H1 (cell line): ENCODE measurements at regions not wholly inside any gene's neighbourhood (a gene's known extent, or its start where the extent isn't known, plus 50 kb on each side); places are given as distances from the start of the nearest gene placed in this dataset.

Experiments
- CTCF ChIA-PET: fragments of 300-600 bp; sonication (Branson Sonifier 250); formaldehyde crosslinking; loops from one replicate; lab custom pipeline; 2021; ENCODE audit not compliant: partially characterized antibody; lab: Charles Lee
- POLR2A ChIA-PET: fragments of 300-600 bp; sonication (Branson Sonifier 250); formaldehyde crosslinking; loops from one replicate; lab custom pipeline; 2021; ENCODE audit warnings: inconsistent platforms; ENCODE audit not compliant: partially characterized antibody; lab: Charles Lee
- DNase-seq, 2 experiments: peaks; one replicate each; pipeline versions ENCODE4 v3.0.0 to v3.0.0-alpha.2; 2010 to 2022; ENCODE audit warnings: low spot score in 2 of 2, low read depth in 1 of 2, mixed read lengths in 1 of 2
- FAIRE-seq: peaks from 2 replicates; lab custom pipeline; 2011; peaks lifted over from hg19 to GRCh38; lab: Jason Lieb, UNC
- H2AFZ ChIP-seq: 2 replicates; pipeline ENCODE4 v1.8.1; 2012; ENCODE audit warnings: low read length, inconsistent platforms
- H2AK5ac ChIP-seq: 2 replicates; pipeline ENCODE4 v1.6.1; 2013; ENCODE audit warnings: low read depth, low read length
- H2BK120ac ChIP-seq: replicated peaks from 2 replicates; pipeline ENCODE3; 2013; ENCODE audit warnings: low read depth, low read length, inconsistent platforms
- H2BK12ac ChIP-seq: 2 replicates; pipeline ENCODE4 v1.6.1; 2013; ENCODE audit warnings: low read depth, low read length
- H2BK15ac ChIP-seq: 2 replicates; pipeline ENCODE4 v1.6.1; 2013; ENCODE audit warnings: low read length
- H2BK20ac ChIP-seq: 2 replicates; pipeline ENCODE4 v1.6.1; 2013; ENCODE audit warnings: low read length
- H2BK5ac ChIP-seq: 2 replicates; pipeline ENCODE4 v1.6.1; 2013; ENCODE audit warnings: low read depth, low read length
- H3K14ac ChIP-seq: 2 replicates; pipeline ENCODE4 v1.6.1; 2013; ENCODE audit warnings: inconsistent platforms; ENCODE audit not compliant: insufficient read length
- H3K18ac ChIP-seq: 2 replicates; pipeline ENCODE4 v1.6.1; 2013; ENCODE audit warnings: low read length; ENCODE audit errors: extremely low read depth
- H3K23ac ChIP-seq: 2 replicates; pipeline ENCODE4 v1.6.1; 2013; ENCODE audit warnings: inconsistent platforms; ENCODE audit not compliant: insufficient read length
- H3K23me2 ChIP-seq: 2 replicates; pipeline ENCODE4 v1.6.1; 2013; ENCODE audit warnings: low read depth, low read length
- H3K27ac ChIP-seq: 2 replicates; pipeline ENCODE4 v1.6.1; 2011; ENCODE audit warnings: low read depth, low read length, inconsistent platforms
- H3K27me3 ChIP-seq, 4 experiments: replicated peaks in 1 of 4; 1 replicate in 1 of 4; 2 replicates in 3 of 4; pipeline versions ENCODE4 v1.6.1 to v1.8.1; 2011 to 2013; ENCODE audit warnings: low read length in 3 of 4, mild to moderate bottlenecking in 3 of 4, inconsistent platforms in 2 of 4, mixed read lengths in 2 of 4, moderate library complexity in 1 of 4; ENCODE audit not compliant: control insufficient read depth in 3 of 4, insufficient read depth in 3 of 4; ENCODE audit errors: extremely low read depth in 1 of 4
- H3K36me3 ChIP-seq, 4 experiments: 2 replicates each; pipeline versions ENCODE4 v1.6.1 to v1.8.1; 2011 to 2013; ENCODE audit warnings: mild to moderate bottlenecking in 4 of 4, low read length in 3 of 4, moderate library complexity in 2 of 4, control low read depth in 1 of 4, inconsistent platforms in 1 of 4; ENCODE audit not compliant: insufficient read depth in 4 of 4, control insufficient read depth in 2 of 4
- H3K4ac ChIP-seq: replicated peaks from 2 replicates; pipeline ENCODE3; 2013; ENCODE audit warnings: low read length, low read depth, mixed read lengths, inconsistent platforms; ENCODE audit not compliant: insufficient read length
- H3K4me1 ChIP-seq, 4 experiments: replicated peaks in 1 of 4; 1 replicate in 1 of 4; 2 replicates in 3 of 4; pipeline versions ENCODE4 v1.6.1 to v1.8.1; 2011 to 2013; ENCODE audit warnings: low read length in 3 of 4, inconsistent platforms in 2 of 4, mixed read lengths in 1 of 4; ENCODE audit not compliant: insufficient read depth in 4 of 4, control insufficient read depth in 3 of 4
- H3K4me2 ChIP-seq, 2 experiments: 2 replicates each; pipeline versions ENCODE4 v1.6.1 to v1.8.1; 2011 to 2013; ENCODE audit warnings: low read depth in 2 of 2, low read length in 2 of 2, control low read depth in 1 of 2, inconsistent platforms in 1 of 2, mild to moderate bottlenecking in 1 of 2; ENCODE audit not compliant: insufficient read depth in 1 of 2
- H3K4me3 ChIP-seq, 4 experiments: fragments of 200-600, 300-600 bp in 1 of 4; sonication (generic), shearing (Covaris generic), sonication (Bioruptor Twin) in 1 of 4; 2 replicates each; pipeline versions ENCODE4 v1.5.1 to v1.8.1; 2011 to 2016; ENCODE audit warnings: low read length in 4 of 4, low read depth in 3 of 4, control low read depth in 2 of 4, inconsistent platforms in 2 of 4, mild to moderate bottlenecking in 2 of 4, mixed read lengths in 1 of 4, moderate library complexity in 1 of 4; ENCODE audit not compliant: insufficient read depth in 2 of 4; ENCODE audit errors: extremely low read depth in 1 of 4
- H3K56ac ChIP-seq: replicated peaks from 2 replicates; pipeline ENCODE3; 2013; ENCODE audit warnings: low read depth, mild to moderate bottlenecking, mixed read lengths, low read length, inconsistent platforms; ENCODE audit not compliant: insufficient read length
- H3K79me1 ChIP-seq: 2 replicates; pipeline ENCODE4 v1.6.1; 2013; ENCODE audit warnings: low read depth, low read length, control low read depth
- H3K79me2 ChIP-seq, 2 experiments: 2 replicates each; pipeline versions ENCODE4 v1.6.1 to v1.8.1; 2012 to 2013; ENCODE audit warnings: low read length in 2 of 2, mild to moderate bottlenecking in 2 of 2, inconsistent platforms in 1 of 2; ENCODE audit not compliant: insufficient read depth in 2 of 2, control insufficient read depth in 1 of 2
- H3K9ac ChIP-seq, 4 experiments: replicated peaks in 1 of 4; 1 replicate in 1 of 4; 2 replicates in 3 of 4; pipeline versions ENCODE4 v1.6.1 to v1.8.1; 2011 to 2013; ENCODE audit warnings: low read depth in 3 of 4, low read length in 3 of 4, control low read depth in 2 of 4, mild to moderate bottlenecking in 2 of 4, moderate library complexity in 2 of 4, inconsistent platforms in 1 of 4; ENCODE audit errors: extremely low read depth in 1 of 4
- H3K9me3 ChIP-seq, 2 experiments: 2 replicates each; pipeline versions ENCODE4 v1.6.1 to v1.8.1; 2012 to 2013; ENCODE audit warnings: mild to moderate bottlenecking in 2 of 2, moderate library complexity in 2 of 2, control low read depth in 1 of 2, inconsistent platforms in 1 of 2, low read depth in 1 of 2, low read length in 1 of 2, mixed read lengths in 1 of 2; ENCODE audit not compliant: insufficient read depth in 2 of 2
- H4K20me1 ChIP-seq, 2 experiments: replicated peaks in 1 of 2; 2 replicates each; pipeline versions ENCODE3 to v1.8.1; 2011 to 2013; ENCODE audit warnings: inconsistent platforms in 2 of 2, low read length in 2 of 2, mild to moderate bottlenecking in 1 of 2; ENCODE audit not compliant: insufficient read depth in 2 of 2, control insufficient read depth in 1 of 2
- H4K5ac ChIP-seq: 2 replicates; pipeline ENCODE4 v1.6.1; 2013; ENCODE audit warnings: low read length, low read depth, mixed read lengths, inconsistent platforms; ENCODE audit not compliant: insufficient read length
- H4K8ac ChIP-seq: 2 replicates; pipeline ENCODE4 v1.8.0; 2013; ENCODE audit warnings: mild to moderate bottlenecking, moderate library complexity, low read length, inconsistent platforms; ENCODE audit not compliant: insufficient read depth; ENCODE audit errors: extremely low read depth
- H4K91ac ChIP-seq: replicated peaks from 2 replicates; pipeline ENCODE3; 2013; ENCODE audit warnings: low read length, mixed read lengths, inconsistent platforms; ENCODE audit not compliant: insufficient read length
- CBX5 ChIP-seq: fragments of 300-800, 300-1000 bp; sonication (generic); IDR thresholded peaks from 2 replicates; pipeline ENCODE4 v1.7.1; 2016; ENCODE audit warnings: antibody characterized with exemption, low read length, low read depth
- CHD2 ChIP-seq: IDR thresholded peaks from 2 replicates; pipeline ENCODE4 v1.6.1; 2012; ENCODE audit warnings: low read length, improper control_type of control experiment
- CTBP2 ChIP-seq: IDR thresholded peaks from 2 replicates; pipeline ENCODE4 v1.7.0; 2011; ENCODE audit warnings: borderline replicate concordance, mild to moderate bottlenecking, moderate library complexity, mixed read lengths, low read length; ENCODE audit not compliant: insufficient read depth, insufficient read length
- RFX5 ChIP-seq: IDR thresholded peaks from 2 replicates; pipeline ENCODE4 v1.6.1; 2011; ENCODE audit warnings: low read depth, low read length, improper control_type of control experiment, borderline replicate concordance
- RXRA ChIP-seq: IDR thresholded peaks from 2 replicates; pipeline ENCODE4 v1.6.1; 2011; ENCODE audit warnings: low read depth, mild to moderate bottlenecking, low read length, moderate library complexity; ENCODE audit not compliant: insufficient read depth
- SAP30 ChIP-seq: fragments of 300-600 bp; sonication (generic); IDR thresholded peaks from 2 replicates; pipeline ENCODE4 v1.7.1; 2012; ENCODE audit warnings: low read length, moderate library complexity, mild to moderate bottlenecking, inconsistent platforms; ENCODE audit not compliant: insufficient read depth, insufficient replicate concordance
- SP4 ChIP-seq: IDR thresholded peaks from 2 replicates; pipeline ENCODE4 v1.6.1; 2012; ENCODE audit warnings: low read length, inconsistent platforms
- SUZ12 ChIP-seq: fragments of 200-600 bp; sonication (generic); IDR thresholded peaks from 2 replicates; pipeline ENCODE4 v1.6.1; 2012; ENCODE audit warnings: mild to moderate bottlenecking, inconsistent platforms, low read length, moderate library complexity, mixed read lengths
- WGBS, 2 experiments: shearing (Covaris generic) in 1 of 2; methylation state at CpG; one replicate each; pipeline versions ENCODE4 v1.1.6 to v1.1.7; 2013 to 2015; ENCODE audit warnings: low lambda C conversion rate in 2 of 2, mixed read lengths in 2 of 2, inconsistent platforms in 1 of 2, low coverage in 1 of 2, missing lambda C conversion rate in 1 of 2; ENCODE audit not compliant: insufficient replicate concordance in 2 of 2, insufficient coverage in 1 of 2, insufficient read length in 1 of 2; ENCODE audit errors: extremely low coverage in 1 of 2, missing lambda C conversion rate in 1 of 2; 5-methylcytosine and 5-hydroxymethylcytosine counted together
- TF ChIP-seq, protein P1 (sequence below), 3 experiments: IDR thresholded peaks; 1 replicate in 2 of 3; 2 replicates in 1 of 3; pipeline versions ENCODE4 v1.5.1 to v1.6.1; 2011; ENCODE audit warnings: low read length in 3 of 3, mild to moderate bottlenecking in 3 of 3, inconsistent platforms in 2 of 3, low read depth in 1 of 3, moderate library complexity in 1 of 3; ENCODE audit not compliant: insufficient read depth in 1 of 3; ENCODE audit errors: control extremely low read depth in 1 of 3

DNA sequence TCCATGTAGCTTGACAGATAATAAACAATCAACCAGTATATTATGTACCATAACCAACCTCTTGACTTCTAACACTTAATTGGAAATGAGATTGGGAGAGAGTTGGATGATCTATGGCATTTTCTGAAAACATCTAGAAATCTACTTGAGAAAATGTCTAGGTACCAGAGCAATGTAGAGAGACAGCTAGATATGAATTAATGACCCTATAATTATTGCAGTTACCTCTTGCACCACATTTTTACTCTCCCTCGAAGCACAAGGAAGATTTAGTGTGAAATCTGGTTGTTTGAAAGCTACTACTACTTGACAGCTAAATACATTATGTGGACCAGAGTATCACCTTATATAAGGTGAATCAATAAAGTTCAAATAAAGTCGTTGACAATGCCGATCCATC, 1534.4 kb upstream of the IGFBP7 start:
- no peak overlapping the region for H3K4me2 ChIP-seq
- no peak overlapping the region for H3K18ac ChIP-seq
- WGBS, 2 experiments: 91% methylated on average over 3 of the region's 3 CpGs; no CpG with 5 or more reads in 1 of the 2 experiments
- H4K5ac ChIP-seq: no peak overlapping the region
- no peak overlapping the region for H2BK20ac ChIP-seq
- FAIRE-seq (no peak), DNase-seq (no peak)
- POLR2A ChIA-PET: no interaction called here
- no peak overlapping the region for H3K56ac ChIP-seq
- H2AK5ac ChIP-seq: no peak overlapping the region
- H3K27me3 ChIP-seq: no peaks in the 10 kb centered on the region
- no peak overlapping the region for H3K14ac ChIP-seq
- no peaks in the 10 kb centered on the region for H3K23me2 ChIP-seq
- H3K79me1 ChIP-seq: no peaks in the 10 kb centered on the region
- H3K4me1 ChIP-seq: no peaks in the 10 kb centered on the region; a peak in 1 of 7 replicates
- no peaks in the 10 kb centered on the region for H4K20me1 ChIP-seq
- no peak overlapping the region for H2AFZ ChIP-seq
- H4K8ac ChIP-seq: no peak overlapping the region
- H2BK12ac ChIP-seq: no peak overlapping the region
- H3K23ac ChIP-seq: no peak overlapping the region
- H2BK15ac ChIP-seq: no peak overlapping the region
- H4K91ac ChIP-seq: no peak overlapping the region
- CTCF ChIA-PET: interaction anchor here (0.6 kb wide), 1 partner anchor 92 kb away, joined by 4 read pairs; no protein-coding TSS in a partner anchor
- no peaks in the 10 kb centered on the region for H3K9me3 ChIP-seq
- no peak overlapping the region for H3K4me3 ChIP-seq
- TF ChIP-seq CBX5: no peak
- no peak for TF ChIP-seq CHD2
- no peak for TF ChIP-seq RXRA
- TF ChIP-seq RFX5: no peak
- TF ChIP-seq, protein P1, sequence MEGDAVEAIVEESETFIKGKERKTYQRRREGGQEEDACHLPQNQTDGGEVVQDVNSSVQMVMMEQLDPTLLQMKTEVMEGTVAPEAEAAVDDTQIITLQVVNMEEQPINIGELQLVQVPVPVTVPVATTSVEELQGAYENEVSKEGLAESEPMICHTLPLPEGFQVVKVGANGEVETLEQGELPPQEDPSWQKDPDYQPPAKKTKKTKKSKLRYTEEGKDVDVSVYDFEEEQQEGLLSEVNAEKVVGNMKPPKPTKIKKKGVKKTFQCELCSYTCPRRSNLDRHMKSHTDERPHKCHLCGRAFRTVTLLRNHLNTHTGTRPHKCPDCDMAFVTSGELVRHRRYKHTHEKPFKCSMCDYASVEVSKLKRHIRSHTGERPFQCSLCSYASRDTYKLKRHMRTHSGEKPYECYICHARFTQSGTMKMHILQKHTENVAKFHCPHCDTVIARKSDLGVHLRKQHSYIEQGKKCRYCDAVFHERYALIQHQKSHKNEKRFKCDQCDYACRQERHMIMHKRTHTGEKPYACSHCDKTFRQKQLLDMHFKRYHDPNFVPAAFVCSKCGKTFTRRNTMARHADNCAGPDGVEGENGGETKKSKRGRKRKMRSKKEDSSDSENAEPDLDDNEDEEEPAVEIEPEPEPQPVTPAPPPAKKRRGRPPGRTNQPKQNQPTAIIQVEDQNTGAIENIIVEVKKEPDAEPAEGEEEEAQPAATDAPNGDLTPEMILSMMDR (IDR thresholded peaks at IDR 0.05; ENCODE audit: control extremely low read depth in 1 of 3, insufficient read depth in 1 of 3, low read depth in 1 of 3, low read length in 3 of 3): no peak
- TF ChIP-seq SP4: no peak
- TF ChIP-seq SUZ12: no peak
- no peak for TF ChIP-seq SAP30
- TF ChIP-seq CTBP2: no peak
- no peaks in the 10 kb centered on the region for H3K36me3 ChIP-seq
- no peaks in the 10 kb centered on the region for H3K79me2 ChIP-seq
- H3K27ac ChIP-seq: no peak overlapping the region
- no peak overlapping the region for H3K9ac ChIP-seq
- H2BK5ac ChIP-seq: no peak overlapping the region
- no peak overlapping the region for H3K4ac ChIP-seq
- no peak overlapping the region for H2BK120ac ChIP-seq
